Spinal cord (tissue), 9 donors: ENCODE measurements at regions not wholly inside any gene's neighbourhood (a gene's known extent, or its start where the extent isn't known, plus 50 kb on each side); places are given as distances from the start of the nearest gene placed in this dataset.

Experiments used
- DNase-seq, 6 donors: peaks; one replicate each; pipeline versions ENCODE4 v3.0.0 to v3.0.0-alpha.2; 2013 to 2015; ENCODE audit warnings: low spot score in 6 of 6, low read depth in 4 of 6
- H3K27ac ChIP-seq: one replicate; pipeline ENCODE4 v1.5.1; 2013; ENCODE audit warnings: low read depth, low read length, control low read depth
- H3K27me3 ChIP-seq: one replicate; pipeline ENCODE4 v1.6.1; 2013; ENCODE audit warnings: low read length; ENCODE audit not compliant: control insufficient read depth, insufficient read depth
- H3K36me3 ChIP-seq: one replicate; pipeline ENCODE4 v1.6.1; 2013; ENCODE audit warnings: low read length; ENCODE audit not compliant: control insufficient read depth, insufficient read depth
- H3K4me1 ChIP-seq: one replicate; pipeline ENCODE4 v1.6.1; 2013; ENCODE audit warnings: low read length; ENCODE audit not compliant: control insufficient read depth, insufficient read depth
- H3K4me3 ChIP-seq: one replicate; pipeline ENCODE4 v1.5.1; 2013; ENCODE audit warnings: low read depth, low read length, control low read depth
- H3K9me3 ChIP-seq: one replicate; pipeline ENCODE4 v1.6.1; 2013; ENCODE audit warnings: low read length; ENCODE audit not compliant: control insufficient read depth, insufficient read depth
- WGBS: methylation state at CpG from one replicate; pipeline ENCODE4 v1.1.5; 2013; ENCODE audit warnings: missing lambda C conversion rate; ENCODE audit not compliant: insufficient coverage; 5-methylcytosine and 5-hydroxymethylcytosine counted together
- donor health status: healthy.

GRCh38 chr1:10848109-10848684 is 51.8 kb upstream of the CASZ1 start:
- Histone ChIP-seq H3K4me3 (no peak overlapping the region), H3K36me3 (no peaks in the 10 kb centered on the region), H3K27me3 (peaks cover 3% of the 10 kb centered on the region), H3K27ac (no peak overlapping the region), H3K4me1 (no peaks in the 10 kb centered on the region), H3K9me3 (peaks cover 7% of the 10 kb centered on the region)
- DNase-seq = no peak
- WGBS = 87% methylated on average over 4 of the region's 10 CpGs

DNA sequence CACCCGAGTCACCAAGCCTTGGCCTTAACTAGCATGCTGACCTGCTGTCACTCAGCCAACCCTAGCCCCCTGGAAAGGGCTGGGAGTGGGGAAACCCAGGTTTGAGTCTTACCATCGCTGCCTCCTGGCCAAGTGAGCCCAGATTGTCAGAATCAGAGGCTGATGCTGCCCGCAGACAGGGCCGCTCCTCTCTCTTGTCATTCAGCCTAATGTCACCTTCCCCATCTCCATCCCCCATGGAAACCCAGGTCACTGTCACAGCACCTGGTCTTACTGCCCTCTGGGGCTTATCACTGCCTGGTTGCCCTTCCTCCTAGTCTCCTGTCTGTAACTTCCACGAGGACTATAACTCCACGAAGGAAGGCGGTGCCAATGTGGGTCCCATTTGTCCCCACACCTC is 53.6 kb upstream of the CASZ1 start:
- Histone ChIP-seq H3K27ac (no peak overlapping the region), H3K4me1 (no peaks in the 10 kb centered on the region), H3K9me3 (no peaks in the 10 kb centered on the region), H3K4me3 (no peak overlapping the region), H3K27me3 (peaks cover 3% of the 10 kb centered on the region), H3K36me3 (no peaks in the 10 kb centered on the region)
- WGBS = 54% methylated on average over 3 of the region's 7 CpGs
- no peak for DNase-seq

DNA sequence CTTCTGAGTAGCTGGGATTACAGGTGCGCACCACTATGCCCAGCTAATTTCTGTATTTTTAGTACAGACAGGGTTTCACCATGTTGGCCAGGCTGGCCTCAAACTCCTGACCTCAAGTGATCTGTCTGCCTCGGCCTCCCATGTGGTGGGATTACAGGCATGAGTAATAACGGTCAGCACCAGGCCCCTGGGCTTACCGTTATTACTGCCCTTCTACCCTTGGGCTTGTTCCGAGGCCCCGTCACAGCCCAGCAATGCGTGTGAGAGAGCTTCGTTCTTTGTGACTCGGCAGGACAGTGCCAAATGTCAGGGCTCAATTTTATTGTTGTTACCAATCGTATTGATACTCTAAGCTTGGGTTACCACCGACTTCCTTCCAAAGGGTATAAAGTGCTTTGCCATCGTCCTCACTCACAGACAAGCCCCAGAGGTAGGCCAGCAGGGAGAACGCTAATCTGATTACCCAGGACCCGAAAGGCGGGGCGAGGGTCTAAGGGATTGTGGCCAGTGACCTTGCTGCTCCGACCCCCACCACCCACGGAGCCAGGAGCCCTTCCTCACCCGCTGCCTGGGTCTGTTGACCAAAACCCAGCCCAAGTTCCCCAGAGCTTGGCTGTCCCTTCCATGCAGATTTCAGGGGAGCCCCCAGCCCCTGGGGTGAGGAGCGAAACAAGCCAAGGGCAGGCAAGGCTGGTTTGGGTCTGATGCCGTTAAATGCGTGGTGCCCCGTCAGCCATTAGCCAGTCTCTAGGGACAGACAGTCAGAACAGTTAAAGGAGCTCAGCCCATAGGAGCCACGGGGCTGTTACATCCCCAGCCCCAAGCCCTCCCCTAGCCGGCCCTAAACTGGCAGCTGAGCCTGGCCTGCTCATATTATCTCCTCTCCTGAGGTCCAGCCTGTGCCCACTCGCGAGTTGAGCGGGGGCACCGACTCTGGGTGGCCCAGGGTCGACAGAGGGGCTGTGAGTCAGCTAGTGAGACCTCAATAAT is 54.9 kb upstream of the CASZ1 start:
- Histone ChIP-seq H3K36me3 (no peaks in the 10 kb centered on the region), H3K4me1 (no peaks in the 10 kb centered on the region), H3K9me3 (no peaks in the 10 kb centered on the region), H3K27ac (no peak overlapping the region), H3K4me3 (no peak overlapping the region), H3K27me3 (peaks cover 3% of the 10 kb centered on the region)
- DNase-seq = no peak
- WGBS = 81% methylated on average over 29 of the region's 30 CpGs

DNA sequence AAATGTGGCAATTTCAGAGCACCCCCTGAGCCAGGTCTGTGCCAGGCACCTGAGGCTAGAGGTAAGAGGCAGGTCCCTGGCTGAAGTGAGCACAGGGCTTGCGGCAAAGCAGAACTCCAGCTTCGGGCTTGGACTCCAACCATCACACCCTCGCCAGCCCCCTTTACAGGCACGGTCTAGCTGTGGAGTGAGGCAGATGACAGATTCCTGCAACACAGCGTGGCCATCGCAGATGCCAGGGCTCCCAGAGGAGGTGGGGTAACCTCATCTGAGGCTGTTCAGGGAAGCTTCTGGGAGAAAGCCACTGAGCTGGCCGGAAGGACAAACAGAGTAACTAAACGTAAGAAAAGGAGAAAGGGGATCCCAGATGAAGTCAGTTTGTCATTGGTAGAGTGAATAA is 55.6 kb upstream of the CASZ1 start:
- no peak for DNase-seq
- Histone ChIP-seq H3K27me3 (peaks cover 3% of the 10 kb centered on the region), H3K4me3 (no peak overlapping the region), H3K36me3 (no peaks in the 10 kb centered on the region), H3K4me1 (no peaks in the 10 kb centered on the region), H3K27ac (no peak overlapping the region), H3K9me3 (no peaks in the 10 kb centered on the region)
- 87% methylated on average over 6 of the region's 8 CpGs for WGBS

DNA sequence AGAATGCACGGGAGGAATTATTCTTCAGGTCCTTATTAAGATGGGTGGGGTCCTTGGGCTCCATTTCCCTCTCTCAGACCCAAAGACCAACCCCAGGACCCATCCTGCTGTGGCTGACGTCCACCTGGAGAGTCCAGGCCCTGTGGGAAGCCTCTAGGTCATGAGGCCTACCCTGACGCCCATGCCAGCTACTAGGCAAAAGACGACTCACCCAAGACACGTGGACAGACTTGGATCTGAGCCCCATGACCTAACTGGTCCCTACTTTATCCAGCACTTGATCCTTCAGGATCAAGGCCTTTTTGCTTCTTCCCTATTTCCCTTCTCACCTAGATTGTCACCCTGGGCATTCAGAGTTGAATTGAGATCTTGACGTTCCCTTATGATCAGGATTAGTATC is 56.0 kb upstream of the CASZ1 start:
- 92% methylated on average over 5 of the region's 6 CpGs for WGBS
- no peak overlapping the region for H3K27ac ChIP-seq
- no peak overlapping the region for H3K4me3 ChIP-seq
- H3K36me3 ChIP-seq = no peaks in the 10 kb centered on the region
- no peaks in the 10 kb centered on the region for H3K9me3 ChIP-seq
- no peak for DNase-seq
- peaks cover 3% of the 10 kb centered on the region for H3K27me3 ChIP-seq
- no peaks in the 10 kb centered on the region for H3K4me1 ChIP-seq

DNA sequence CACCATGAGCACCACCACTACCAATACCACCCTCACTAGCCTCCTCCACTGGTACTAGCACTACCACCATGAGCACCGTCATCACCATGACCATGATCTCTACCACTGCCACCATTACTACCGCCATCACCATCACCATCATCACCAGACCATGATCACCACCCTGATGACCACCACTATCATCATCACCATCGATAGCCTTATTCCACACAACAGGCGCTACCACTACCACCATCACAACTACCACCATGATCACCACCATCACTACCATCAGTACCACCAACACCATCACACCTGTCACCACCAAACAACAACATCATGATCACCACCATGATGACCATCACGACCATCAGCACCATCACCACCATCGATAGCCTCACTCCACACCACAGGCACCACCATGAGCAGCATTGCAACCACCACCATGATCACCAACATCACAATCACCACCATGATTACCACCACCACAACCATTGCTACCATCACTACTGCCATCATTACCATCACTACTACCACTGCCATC is 56.6 kb upstream of the CASZ1 start:
- DNase-seq = no peak
- no peak overlapping the region for H3K4me3 ChIP-seq
- H3K9me3 ChIP-seq = no peaks in the 10 kb centered on the region
- H3K27ac ChIP-seq = no peak overlapping the region
- no peaks in the 10 kb centered on the region for H3K36me3 ChIP-seq
- H3K4me1 ChIP-seq = no peaks in the 10 kb centered on the region
- 85% methylated on average over 6 of the region's 6 CpGs for WGBS
- peaks cover 3% of the 10 kb centered on the region for H3K27me3 ChIP-seq

DNA sequence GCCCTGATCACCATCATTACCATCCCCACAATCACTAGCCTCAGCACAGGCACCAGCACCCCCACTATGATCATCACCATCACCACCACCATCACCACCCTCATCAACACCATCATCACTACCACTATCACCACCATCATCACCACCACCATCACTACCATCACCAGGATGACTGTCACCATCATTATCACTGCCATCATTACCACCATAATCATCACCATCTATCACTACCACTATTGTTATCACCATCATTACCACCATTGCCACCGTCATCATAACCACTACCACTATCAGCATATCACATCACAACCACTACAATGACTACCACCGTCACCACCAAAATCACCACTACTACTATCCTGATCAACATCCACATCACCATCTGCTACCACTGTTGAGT is 57.3 kb upstream of the CASZ1 start:
- H3K27me3 ChIP-seq = peaks cover 3% of the 10 kb centered on the region
- no peaks in the 10 kb centered on the region for H3K9me3 ChIP-seq

GRCh38 chr1:10854856-10855459 is 58.5 kb upstream of the CASZ1 start:
- WGBS = 92% methylated on average over 10 of the region's 10 CpGs
- Histone ChIP-seq H3K27ac (no peak overlapping the region), H3K4me1 (no peaks in the 10 kb centered on the region), H3K4me3 (no peak overlapping the region), H3K9me3 (no peaks in the 10 kb centered on the region), H3K36me3 (no peaks in the 10 kb centered on the region), H3K27me3 (peaks cover 1% of the 10 kb centered on the region)
- no peak for DNase-seq

More for the DNA sequence above, 57.3 kb upstream of the CASZ1 start:
- H3K27ac ChIP-seq = no peak overlapping the region
- H3K4me1 ChIP-seq = no peaks in the 10 kb centered on the region
- H3K4me3 ChIP-seq = no peak overlapping the region
- WGBS = 90% methylated on average over 2 of the region's 2 CpGs
- DNase-seq = no peak
- no peaks in the 10 kb centered on the region for H3K36me3 ChIP-seq

DNA sequence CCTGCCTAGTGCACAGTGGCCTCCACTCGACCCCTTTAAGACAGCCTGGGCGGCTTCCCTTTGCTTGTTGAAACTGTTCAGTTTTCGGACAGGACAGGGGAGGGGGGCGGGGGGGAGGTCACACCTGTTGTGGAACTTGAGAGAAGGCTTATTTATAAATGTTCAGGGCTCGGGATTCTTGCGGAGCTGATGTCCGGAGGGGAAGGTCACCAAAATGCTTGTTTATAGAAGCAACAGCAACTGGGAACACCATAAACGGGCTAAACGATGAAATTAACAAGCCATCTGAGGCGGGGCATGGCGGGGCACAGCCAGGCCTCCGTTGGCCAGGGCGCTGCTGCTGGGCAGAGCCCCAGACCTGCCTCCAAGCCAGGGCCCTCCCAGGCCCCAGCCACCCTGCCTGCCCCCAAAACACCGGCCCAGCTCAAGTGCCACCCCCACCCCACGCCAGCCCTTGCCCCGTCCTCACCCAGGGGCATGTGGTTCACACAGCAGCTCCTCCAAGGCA is 59.8 kb upstream of the CASZ1 start:
- H3K36me3 ChIP-seq = no peaks in the 10 kb centered on the region
- no peak overlapping the region for H3K4me3 ChIP-seq
- 79% methylated on average over 10 of the region's 16 CpGs for WGBS
- no peaks in the 10 kb centered on the region for H3K9me3 ChIP-seq
- no peaks in the 10 kb centered on the region for H3K4me1 ChIP-seq
- no peak overlapping the region for H3K27ac ChIP-seq
- peaks cover 11% of the 10 kb centered on the region for H3K27me3 ChIP-seq
- no peak for DNase-seq
